Smooth muscle cell (in vitro differentiated cells): ENCODE measurements at regions not wholly inside any gene's neighbourhood (a gene's known extent, or its start where the extent isn't known, plus 50 kb on each side); places are given as distances from the start of the nearest gene placed in this dataset.

Source experiments
- DNase-seq: peaks from one replicate; lab custom pipeline; 2025; ENCODE audit not compliant: unreplicated experiment; lab: John Stamatoyannopoulos, UW
- H2AFZ ChIP-seq: fragments of 200-600 bp; sonication (generic); 2 replicates; pipeline ENCODE4 v1.6.0; 2016; ENCODE audit warnings: antibody characterized with exemption, low read depth, mild to moderate bottlenecking
- H3F3A ChIP-seq: fragments of 200-600 bp; sonication (generic); 2 replicates; pipeline ENCODE4 v1.6.0; 2017; ENCODE audit warnings: antibody characterized with exemption, low read depth
- H3K27ac ChIP-seq: fragments of 200-600 bp; sonication (generic); 2 replicates; pipeline ENCODE4 v1.5.1; 2016; ENCODE audit warnings: low read depth, mild to moderate bottlenecking
- H3K27me3 ChIP-seq: fragments of 200-600 bp; sonication (generic); 2 replicates; pipeline ENCODE4 v1.6.1; 2016; ENCODE audit warnings: low read depth, mild to moderate bottlenecking
- H3K36me3 ChIP-seq: fragments of 200-600 bp; sonication (generic); 2 replicates; pipeline ENCODE4 v1.5.1; 2016; ENCODE audit warnings: low read depth
- H3K4me1 ChIP-seq: fragments of 200-600 bp; sonication (generic); 2 replicates; pipeline ENCODE4 v1.5.1; 2016; ENCODE audit warnings: low read depth
- H3K4me2 ChIP-seq: fragments of 200-600 bp; sonication (generic); 2 replicates; pipeline ENCODE4 v1.6.0; 2016; ENCODE audit warnings: mild to moderate bottlenecking
- H3K4me3 ChIP-seq: fragments of 200-600 bp; sonication (generic); 2 replicates; pipeline ENCODE4 v1.5.1; 2016; ENCODE audit warnings: mild to moderate bottlenecking
- H3K79me2 ChIP-seq: fragments of 200-600 bp; sonication (generic); 2 replicates; pipeline ENCODE4 v1.6.0; 2016; ENCODE audit warnings: low read depth, mild to moderate bottlenecking
- H3K9ac ChIP-seq: fragments of 200-600 bp; sonication (generic); 2 replicates; pipeline ENCODE4 v1.6.0; 2016; ENCODE audit warnings: low read depth
- H3K9me3 ChIP-seq: fragments of 200-600 bp; sonication (generic); replicated peaks from 2 replicates; pipeline ENCODE4 v1.5.1; 2016; ENCODE audit warnings: low read depth
- H4K20me1 ChIP-seq: fragments of 200-600 bp; sonication (generic); 2 replicates; pipeline ENCODE4 v1.6.0; 2016; ENCODE audit warnings: low read depth
- WGBS: methylation state at CpG from one replicate; pipeline ENCODE4 v1.1.7; 2016; ENCODE audit warnings: low lambda C conversion rate; 5-methylcytosine and 5-hydroxymethylcytosine counted together
- TF ChIP-seq, protein P1 (sequence below): fragments of 200-600 bp; sonication (generic); IDR thresholded peaks from 2 replicates; pipeline ENCODE4 v1.5.1; 2017; ENCODE audit warnings: borderline replicate concordance, mild to moderate bottlenecking, antibody characterized with exemption; ENCODE audit not compliant: insufficient read depth, poor library complexity, severe bottlenecking

DNA sequence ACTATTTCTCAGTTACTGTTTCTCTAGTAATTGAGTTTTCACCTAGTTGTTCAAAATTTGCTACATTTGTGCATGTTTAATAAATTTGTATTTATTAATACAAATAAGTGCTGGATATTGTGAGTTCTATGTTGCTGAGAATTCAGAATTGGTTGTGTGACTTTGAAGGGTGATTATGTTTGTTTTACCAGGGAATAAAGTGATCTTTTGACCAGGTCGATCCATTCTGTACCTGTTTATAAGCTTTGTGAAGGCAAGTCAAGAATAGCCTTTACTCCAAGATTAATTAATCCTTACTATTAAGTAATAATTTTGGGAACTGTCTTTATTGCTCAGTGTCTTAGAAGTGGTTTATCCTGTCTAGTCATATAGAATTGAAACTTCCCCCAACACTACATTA lies 230.0 kb upstream of the GYPC start:
- WGBS = 88% methylated on average over 1 of the region's 1 CpG
- Histone ChIP-seq H3K4me2 (no peak overlapping the region), H3K27ac (no peak overlapping the region), H3K27me3 (no peaks in the 10 kb centered on the region), H3K36me3 (no peaks in the 10 kb centered on the region), H3F3A (no peaks in the 10 kb centered on the region), H3K4me1 (no peaks in the 10 kb centered on the region), H3K4me3 (no peak overlapping the region), H3K9me3 (no peaks in the 10 kb centered on the region), H4K20me1 (no peaks in the 10 kb centered on the region), H3K79me2 (no peaks in the 10 kb centered on the region), H2AFZ (no peak overlapping the region), H3K9ac (no peak overlapping the region)
- TF ChIP-seq, protein P1, sequence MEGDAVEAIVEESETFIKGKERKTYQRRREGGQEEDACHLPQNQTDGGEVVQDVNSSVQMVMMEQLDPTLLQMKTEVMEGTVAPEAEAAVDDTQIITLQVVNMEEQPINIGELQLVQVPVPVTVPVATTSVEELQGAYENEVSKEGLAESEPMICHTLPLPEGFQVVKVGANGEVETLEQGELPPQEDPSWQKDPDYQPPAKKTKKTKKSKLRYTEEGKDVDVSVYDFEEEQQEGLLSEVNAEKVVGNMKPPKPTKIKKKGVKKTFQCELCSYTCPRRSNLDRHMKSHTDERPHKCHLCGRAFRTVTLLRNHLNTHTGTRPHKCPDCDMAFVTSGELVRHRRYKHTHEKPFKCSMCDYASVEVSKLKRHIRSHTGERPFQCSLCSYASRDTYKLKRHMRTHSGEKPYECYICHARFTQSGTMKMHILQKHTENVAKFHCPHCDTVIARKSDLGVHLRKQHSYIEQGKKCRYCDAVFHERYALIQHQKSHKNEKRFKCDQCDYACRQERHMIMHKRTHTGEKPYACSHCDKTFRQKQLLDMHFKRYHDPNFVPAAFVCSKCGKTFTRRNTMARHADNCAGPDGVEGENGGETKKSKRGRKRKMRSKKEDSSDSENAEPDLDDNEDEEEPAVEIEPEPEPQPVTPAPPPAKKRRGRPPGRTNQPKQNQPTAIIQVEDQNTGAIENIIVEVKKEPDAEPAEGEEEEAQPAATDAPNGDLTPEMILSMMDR = no peak
- no peak for DNase-seq

DNA sequence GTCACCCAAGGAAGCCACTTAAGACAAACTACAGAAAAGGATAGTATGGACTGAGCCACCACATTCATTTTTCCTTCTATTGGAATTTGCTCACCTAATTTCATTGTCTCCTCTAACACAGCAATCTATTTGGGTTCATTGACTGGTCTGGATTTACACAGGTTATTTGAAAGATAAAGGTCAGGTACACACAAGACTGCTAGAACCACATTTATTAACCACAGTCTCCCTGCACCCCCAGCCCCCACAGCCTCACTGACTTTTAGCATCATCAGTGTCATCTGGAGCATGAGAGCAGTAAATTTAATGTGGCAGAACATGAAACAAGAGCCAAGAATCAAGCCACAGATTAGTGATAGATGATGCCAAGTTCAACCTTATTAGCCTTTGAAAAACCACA lies 226.9 kb upstream of the GYPC start:
- Histone ChIP-seq H3K4me1 (no peaks in the 10 kb centered on the region), H3K9ac (no peak overlapping the region), H3K27me3 (peaks cover 6% of the 10 kb centered on the region), H3K79me2 (no peaks in the 10 kb centered on the region), H3K27ac (no peak overlapping the region), H4K20me1 (no peaks in the 10 kb centered on the region), H3K4me2 (no peak overlapping the region), H3K4me3 (no peak overlapping the region), H3F3A (no peaks in the 10 kb centered on the region), H3K36me3 (no peaks in the 10 kb centered on the region), H3K9me3 (no peaks in the 10 kb centered on the region), H2AFZ (no peak overlapping the region)
- DNase-seq = no peak
- TF ChIP-seq, protein P1 = no peak

DNA sequence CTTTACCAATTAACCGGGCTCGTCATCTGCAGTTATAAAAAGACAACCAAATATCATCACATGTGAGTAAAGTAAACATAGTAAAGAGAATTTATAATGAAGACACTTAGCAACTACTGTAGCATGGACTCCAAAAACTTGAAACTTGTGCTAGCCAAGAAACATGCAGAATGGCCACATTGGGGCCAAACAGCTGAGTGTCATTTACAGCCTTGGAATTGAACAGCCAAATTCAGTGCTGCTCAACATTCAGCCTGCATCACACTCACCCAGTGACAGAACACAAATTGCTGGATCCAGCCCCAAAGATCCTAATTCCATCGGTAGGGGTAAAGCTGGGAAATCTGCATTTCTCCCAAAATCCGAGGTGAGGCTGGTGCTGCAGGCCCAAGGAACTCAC lies 224.8 kb upstream of the GYPC start:
- Histone ChIP-seq H3K4me3 (no peak overlapping the region), H3K9me3 (no peaks in the 10 kb centered on the region), H3K9ac (no peak overlapping the region), H3K36me3 (no peaks in the 10 kb centered on the region), H2AFZ (no peak overlapping the region), H3F3A (no peaks in the 10 kb centered on the region), H3K4me2 (no peak overlapping the region), H3K27me3 (peaks cover 6% of the 10 kb centered on the region), H3K79me2 (no peaks in the 10 kb centered on the region), H3K27ac (no peak overlapping the region), H3K4me1 (no peaks in the 10 kb centered on the region), H4K20me1 (no peaks in the 10 kb centered on the region)
- WGBS = 90% methylated on average over 4 of the region's 4 CpGs
- TF ChIP-seq, protein P1 = no peak
- DNase-seq = no peak

DNA sequence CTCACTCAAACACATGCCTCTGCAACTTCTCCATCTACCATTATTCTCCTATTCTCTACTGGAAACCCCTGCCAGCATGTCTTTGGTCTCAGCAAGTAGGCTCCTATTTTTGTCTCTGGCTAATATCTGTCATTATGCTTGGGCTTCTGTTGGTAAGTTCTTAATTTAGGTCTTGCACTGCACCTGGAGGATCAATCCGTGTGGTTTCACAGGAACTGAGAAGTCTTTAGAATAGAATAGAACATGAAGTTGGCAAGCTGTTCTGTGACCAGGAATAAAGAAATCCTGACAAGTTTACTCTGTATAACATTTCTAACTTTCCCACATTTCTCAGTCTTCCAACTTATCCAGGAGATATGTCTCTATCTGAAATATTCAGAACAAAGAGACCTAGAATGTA lies 219.5 kb upstream of the GYPC start:
- Histone ChIP-seq H3K36me3 (no peaks in the 10 kb centered on the region), H3K4me3 (no peak overlapping the region), H3K9me3 (no peaks in the 10 kb centered on the region), H3K27ac (no peak overlapping the region), H3K4me1 (no peaks in the 10 kb centered on the region), H3F3A (no peaks in the 10 kb centered on the region), H3K4me2 (no peak overlapping the region), H2AFZ (no peak overlapping the region), H3K79me2 (no peaks in the 10 kb centered on the region), H4K20me1 (no peaks in the 10 kb centered on the region), H3K27me3 (peaks cover 6% of the 10 kb centered on the region), H3K9ac (no peak overlapping the region)
- TF ChIP-seq, protein P1 = no peak
- DNase-seq = no peak
- WGBS = 92% methylated on average over 1 of the region's 1 CpG
